K562 (cell line): ENCODE measurements at regions not wholly inside any gene's neighbourhood (a gene's known extent, or its start where the extent isn't known, plus 50 kb on each side); places are given as distances from the start of the nearest gene placed in this dataset.

Source experiments
- DPF2 ChIP-seq: fragments of 450-650 bp; IDR thresholded peaks from 2 replicates; pipeline ENCODE4 v1.6.1; 2016
- ETV1 ChIP-seq: fragments of 450-650 bp; conservative IDR thresholded peaks from 2 replicates; pipeline ENCODE4 v1.6.1; 2016; ENCODE audit warnings: missing genetic modification characterization, control low read depth, low read depth, missing compliant biosample characterization
- HEY1 ChIP-seq: fragments of 250-450 bp; sonication (Bioruptor Pico); IDR thresholded peaks from 2 replicates; pipeline ENCODE4 v1.5.0; 2020; ENCODE audit warnings: mild to moderate bottlenecking, moderate library complexity, borderline replicate concordance
- MGA ChIP-seq: fragments of 450-650 bp; IDR thresholded peaks from 2 replicates; pipeline ENCODE4 v1.6.1; 2016; ENCODE audit warnings: mild to moderate bottlenecking, moderate library complexity
- PCBP1 ChIP-seq: fragments of 200-400 bp; formaldehyde crosslinking; IDR thresholded peaks from 2 replicates; pipeline ENCODE4 v1.6.1; 2018; ENCODE audit warnings: mild to moderate bottlenecking, low read depth, low read length; ENCODE audit not compliant: poor library complexity, severe bottlenecking
- RERE ChIP-seq: sonication (generic); formaldehyde crosslinking; IDR thresholded peaks from 2 replicates; pipeline ENCODE4 v1.8.0; 2023; ENCODE audit warnings: missing genetic modification reagents, mild to moderate bottlenecking, borderline replicate concordance
- TAF1 ChIP-seq: IDR thresholded peaks from 2 replicates; pipeline ENCODE4 v1.6.1; 2011; ENCODE audit warnings: mild to moderate bottlenecking, low read length, moderate library complexity; ENCODE audit not compliant: insufficient read depth, control insufficient read depth, severe bottlenecking; ENCODE audit errors: extremely low read depth
- ZNF3 ChIP-seq: fragments of 250-450 bp; sonication (Bioruptor Pico); IDR thresholded peaks from 2 replicates; pipeline ENCODE4 v1.5.0; 2021; ENCODE audit warnings: mild to moderate bottlenecking, moderate library complexity
- TF ChIP-seq, protein P1 (sequence below): sonication (generic); formaldehyde crosslinking; IDR thresholded peaks from 2 replicates; pipeline ENCODE4 v1.8.0; 2022; ENCODE audit warnings: mild to moderate bottlenecking, missing genetic modification reagents, borderline replicate concordance

- no peak for TF ChIP-seq MGA
- TF ChIP-seq RERE: no peak
- no peak for TF ChIP-seq HEY1 (CRISPR knock-in tag)
- TF ChIP-seq TAF1: no peak
- TF ChIP-seq, protein P1, sequence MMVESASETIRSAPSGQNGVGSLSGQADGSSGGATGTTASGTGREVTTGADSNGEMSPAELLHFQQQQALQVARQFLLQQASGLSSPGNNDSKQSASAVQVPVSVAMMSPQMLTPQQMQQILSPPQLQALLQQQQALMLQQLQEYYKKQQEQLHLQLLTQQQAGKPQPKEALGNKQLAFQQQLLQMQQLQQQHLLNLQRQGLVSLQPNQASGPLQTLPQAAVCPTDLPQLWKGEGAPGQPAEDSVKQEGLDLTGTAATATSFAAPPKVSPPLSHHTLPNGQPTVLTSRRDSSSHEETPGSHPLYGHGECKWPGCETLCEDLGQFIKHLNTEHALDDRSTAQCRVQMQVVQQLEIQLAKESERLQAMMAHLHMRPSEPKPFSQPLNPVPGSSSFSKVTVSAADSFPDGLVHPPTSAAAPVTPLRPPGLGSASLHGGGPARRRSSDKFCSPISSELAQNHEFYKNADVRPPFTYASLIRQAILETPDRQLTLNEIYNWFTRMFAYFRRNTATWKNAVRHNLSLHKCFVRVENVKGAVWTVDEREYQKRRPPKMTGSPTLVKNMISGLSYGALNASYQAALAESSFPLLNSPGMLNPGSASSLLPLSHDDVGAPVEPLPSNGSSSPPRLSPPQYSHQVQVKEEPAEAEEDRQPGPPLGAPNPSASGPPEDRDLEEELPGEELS (CRISPR knock-in tag): no peak
- TF ChIP-seq DPF2: no peak
- no peak for TF ChIP-seq ZNF3 (CRISPR knock-in tag)
- TF ChIP-seq PCBP1: no peak
- TF ChIP-seq ETV1 (tag): no peak
Observed at GRCh38 chr13:66207610-66208009, 1022.5 kb downstream of the PCDH9 start (continued).
